ENCODE measurements at regions not wholly inside any gene's neighbourhood (a gene's known extent, or its start where the extent isn't known, plus 50 kb on each side); places are given as distances from the start of the nearest gene placed in this dataset.

GRCh38 chr10:108141064-108141463, 976.6 kb upstream of the SORCS1 start:
- no peak for DNase-seq

DNA sequence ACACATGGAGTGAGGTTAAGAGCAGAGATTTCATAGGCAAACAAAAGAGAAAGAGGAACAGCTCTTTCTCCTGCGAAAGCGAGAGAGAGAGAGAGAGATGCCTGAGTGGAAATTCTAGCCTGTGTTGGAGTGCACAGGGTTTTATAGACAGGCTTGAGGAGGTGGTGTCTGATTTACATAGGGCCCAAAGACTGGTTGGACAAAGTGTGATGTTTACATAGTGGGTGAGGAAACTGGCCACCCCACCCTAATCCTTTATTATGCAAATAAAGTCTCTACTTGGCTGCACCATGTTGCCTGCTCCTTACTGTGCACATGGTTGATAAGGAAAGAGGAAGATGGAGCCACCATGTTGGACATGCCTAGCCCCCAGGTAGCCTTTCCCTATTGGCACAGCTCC, 967.8 kb upstream of the SORCS1 start:
- DNase-seq, result peak; percentile 52

GRCh38 chr10:108130575-108130974, 966.1 kb upstream of the SORCS1 start:
- DNase-seq, result no peak

DNA sequence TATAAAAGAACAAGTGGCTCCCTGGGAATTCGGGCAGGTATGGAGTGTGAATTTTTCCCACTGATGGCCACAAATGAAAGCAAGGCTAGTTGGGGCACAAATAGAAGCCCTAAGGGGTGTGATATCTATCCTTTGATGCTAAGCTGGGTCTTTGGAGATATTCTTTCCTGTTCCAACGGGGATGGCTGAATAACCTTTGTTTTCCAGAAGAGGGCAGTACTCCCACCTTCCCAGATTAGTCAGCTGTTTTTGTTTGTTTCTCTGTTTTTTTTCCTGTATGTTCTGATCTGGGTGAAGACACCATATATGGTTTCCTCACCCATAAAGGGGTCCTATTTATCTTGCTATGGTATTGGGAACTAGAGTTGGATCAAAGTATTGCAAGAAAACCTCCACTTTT, 947.7 kb upstream of the SORCS1 start:
- peak; percentile 18 for DNase-seq

DNA sequence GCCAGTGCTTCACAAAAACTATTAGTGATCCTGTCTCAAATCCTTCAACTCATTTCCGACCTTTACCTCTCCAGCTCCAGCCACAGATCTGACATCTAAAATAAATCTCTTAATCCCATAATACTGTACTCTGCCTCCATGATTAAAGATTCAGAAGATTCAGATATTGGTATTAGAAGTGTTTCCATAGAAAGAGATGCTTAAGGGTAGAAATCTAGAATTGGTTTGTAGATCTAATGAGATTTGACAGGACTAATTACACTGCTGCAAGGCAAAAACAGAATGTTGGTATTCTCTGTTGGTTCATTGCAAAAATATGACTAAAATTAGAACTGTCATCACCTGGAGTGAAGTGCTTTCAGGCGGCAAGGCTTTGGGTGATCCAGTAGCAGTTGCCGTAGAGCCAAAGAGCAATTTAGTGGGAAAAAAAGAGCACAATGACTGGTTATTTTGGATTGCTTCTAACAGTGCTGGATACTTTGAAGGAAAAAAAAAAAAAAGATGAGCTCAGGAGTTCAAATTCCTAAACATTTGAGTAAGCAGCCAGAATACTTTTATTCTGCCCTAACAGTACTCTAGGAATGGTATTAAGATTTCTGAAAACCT, 940.1 kb upstream of the SORCS1 start:
- no peak for DNase-seq

DNA sequence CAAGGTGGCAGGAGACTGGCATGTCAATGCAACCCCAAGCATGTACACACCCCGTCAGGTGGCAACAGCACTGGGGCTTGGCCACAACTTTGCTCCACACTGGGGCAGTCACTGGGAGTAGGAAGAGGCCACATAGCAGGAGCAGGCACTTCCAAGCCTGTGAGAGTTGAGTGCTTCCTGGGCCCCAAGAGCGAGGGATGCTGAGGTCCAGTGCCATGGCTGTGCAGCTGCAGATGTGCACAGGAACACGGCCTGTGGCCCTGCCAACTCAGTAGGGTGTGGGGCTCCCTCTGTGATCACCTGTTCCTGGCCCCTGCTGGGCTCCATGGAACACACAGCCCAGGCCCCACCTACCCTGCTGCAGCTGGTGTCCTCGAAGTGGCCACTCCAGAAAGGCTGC, 932.8 kb upstream of the SORCS1 start:
- DNase-seq, result peak; percentile 5

- DNase-seq, result no peak
Observed at GRCh38 chr10:108095932-108096925, 931.7 kb upstream of the SORCS1 start.

- DNase-seq, result no peak
Observed at GRCh38 chr10:108090476-108091215, 926.1 kb upstream of the SORCS1 start.

DNA sequence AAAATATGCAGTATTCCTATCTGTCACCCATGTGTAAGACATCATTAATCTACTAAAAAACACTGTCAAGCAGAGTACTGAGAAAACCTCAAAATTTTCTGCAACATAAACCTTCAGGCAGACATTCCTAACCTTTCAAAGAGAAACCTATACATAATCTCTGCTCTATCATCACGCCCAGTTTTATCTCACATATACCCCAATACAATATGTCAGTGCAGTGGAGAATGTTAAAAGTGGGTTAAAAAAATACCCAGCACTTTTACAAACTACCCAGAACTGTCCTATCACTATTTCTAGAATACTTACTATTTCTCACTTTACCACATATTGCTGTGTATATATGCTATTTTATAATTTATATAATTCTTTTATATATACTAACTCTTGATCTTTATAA, 922.0 kb upstream of the SORCS1 start:
- DNase-seq, result no peak

GRCh38 chr10:108082596-108082995, 918.1 kb upstream of the SORCS1 start:
- no peak for DNase-seq

GRCh38 chr10:108078263-108078662, 913.8 kb upstream of the SORCS1 start:
- DNase-seq, result no peak

DNA sequence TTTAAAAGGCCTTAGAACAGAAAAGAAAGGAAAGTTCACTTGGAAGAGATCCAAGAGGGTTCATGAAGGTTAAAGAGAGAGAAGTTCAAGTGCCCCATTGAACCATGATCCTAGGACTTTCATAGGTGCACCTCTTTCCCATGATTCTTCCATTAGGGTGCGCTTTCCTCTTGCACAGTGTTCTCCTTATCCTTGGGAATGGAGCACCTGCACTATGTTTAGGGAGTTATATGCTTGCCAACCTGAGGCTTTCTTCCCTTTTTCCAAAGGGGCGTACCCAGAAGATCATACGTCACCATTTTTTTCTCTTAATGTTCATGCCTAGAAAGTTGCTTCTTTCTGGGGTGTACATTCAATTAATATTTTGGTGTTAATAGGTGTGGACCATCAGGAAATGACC, 908.0 kb upstream of the SORCS1 start:
- DNase-seq, result no peak

GRCh38 chr10:108070789-108071188, 906.3 kb upstream of the SORCS1 start:
- DNase-seq, result no peak

DNA sequence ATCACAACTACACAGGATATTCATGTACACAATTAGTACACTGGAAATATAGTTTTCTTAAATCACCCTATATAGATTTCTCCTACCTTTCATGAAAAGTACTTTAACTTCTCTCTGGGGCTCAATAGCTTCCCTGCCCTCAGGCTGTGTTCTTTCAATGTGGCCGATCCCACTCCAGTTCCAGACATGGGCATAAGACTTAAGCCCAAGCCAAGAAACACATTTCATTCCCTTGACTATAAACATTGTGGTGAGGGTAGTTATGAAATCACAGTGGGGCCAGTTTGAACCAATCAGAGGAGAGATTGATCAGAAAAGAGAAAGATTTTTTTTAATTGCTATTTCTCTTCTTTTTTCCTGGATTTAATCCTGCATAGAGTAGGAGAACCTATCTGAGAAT, 904.6 kb upstream of the SORCS1 start:
- no peak for DNase-seq

DNA sequence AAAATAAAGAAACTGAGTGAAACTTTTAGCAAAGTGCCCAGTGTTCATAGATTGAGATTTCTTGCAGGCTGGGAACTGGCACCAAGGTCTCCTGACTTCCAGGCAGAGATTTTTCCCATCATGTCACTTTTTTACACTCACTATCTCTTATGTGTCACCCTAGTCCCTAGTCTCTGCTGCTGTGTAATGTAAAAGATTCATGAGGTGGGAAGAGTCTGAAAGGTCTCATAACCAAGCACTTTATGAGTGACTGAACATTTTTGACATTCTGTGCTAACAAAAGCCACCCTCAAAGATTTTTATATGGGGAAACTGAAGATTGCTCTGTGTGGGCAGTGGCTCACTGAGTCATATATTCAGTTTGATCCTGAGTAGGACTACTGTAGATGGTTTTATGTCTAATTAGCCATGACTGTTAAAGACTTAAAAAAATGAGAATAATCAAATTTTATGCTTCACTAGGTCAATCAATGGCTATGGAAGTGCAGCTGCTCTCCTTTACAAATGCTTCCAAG, 900.3 kb upstream of the SORCS1 start:
- DNase-seq, result no peak

- DNase-seq, result peak; percentile 75
Observed at GRCh38 chr10:108060246-108060645, 895.7 kb upstream of the SORCS1 start.

DNA sequence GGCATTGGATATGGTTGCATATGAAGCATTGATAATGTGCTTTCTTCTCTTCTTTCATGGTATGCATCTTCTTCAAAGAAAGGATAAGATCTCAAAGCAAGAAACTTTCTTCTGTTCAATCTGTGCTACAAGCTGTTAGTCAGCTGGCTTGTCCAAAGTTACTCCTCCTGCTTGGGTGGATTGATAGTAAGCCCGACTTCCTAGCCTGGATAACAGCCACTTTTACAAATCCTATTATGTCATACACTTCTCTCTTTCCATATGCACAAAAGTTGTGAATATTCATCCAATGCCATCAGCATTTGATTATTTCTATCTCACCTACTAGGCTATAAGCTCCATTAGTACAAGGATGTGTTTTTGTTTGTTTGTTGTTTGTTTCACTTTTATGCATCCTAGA, 891.0 kb upstream of the SORCS1 start:
- no peak for DNase-seq

GRCh38 chr10:108052981-108053380, 888.5 kb upstream of the SORCS1 start:
- DNase-seq, result peak; percentile 63

GRCh38 chr10:108051218-108051617, 886.7 kb upstream of the SORCS1 start:
- DNase-seq, result no peak

- DNase-seq, result no peak
Observed at GRCh38 chr10:108050626-108051025, 886.1 kb upstream of the SORCS1 start.

DNA sequence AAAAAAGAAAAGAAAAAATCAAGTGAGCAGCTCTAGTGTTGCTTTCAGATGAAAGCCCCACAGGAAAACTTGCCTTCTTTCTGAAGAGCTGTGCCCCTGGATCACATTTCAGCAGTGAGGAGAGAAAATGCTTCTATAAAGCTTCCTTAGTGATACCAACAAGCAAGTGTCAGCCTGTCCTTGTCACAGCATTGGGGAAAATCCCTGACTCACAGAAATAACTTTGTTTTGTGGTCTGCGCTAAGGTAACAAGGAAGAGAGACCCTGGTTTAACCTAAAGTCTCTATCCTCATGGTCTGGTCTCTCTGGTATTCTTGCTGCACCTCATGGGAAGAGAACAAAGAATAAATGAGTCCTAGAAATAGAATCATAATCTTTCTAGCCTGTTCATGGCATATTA, 885.2 kb upstream of the SORCS1 start:
- DNase-seq, result no peak

DNA sequence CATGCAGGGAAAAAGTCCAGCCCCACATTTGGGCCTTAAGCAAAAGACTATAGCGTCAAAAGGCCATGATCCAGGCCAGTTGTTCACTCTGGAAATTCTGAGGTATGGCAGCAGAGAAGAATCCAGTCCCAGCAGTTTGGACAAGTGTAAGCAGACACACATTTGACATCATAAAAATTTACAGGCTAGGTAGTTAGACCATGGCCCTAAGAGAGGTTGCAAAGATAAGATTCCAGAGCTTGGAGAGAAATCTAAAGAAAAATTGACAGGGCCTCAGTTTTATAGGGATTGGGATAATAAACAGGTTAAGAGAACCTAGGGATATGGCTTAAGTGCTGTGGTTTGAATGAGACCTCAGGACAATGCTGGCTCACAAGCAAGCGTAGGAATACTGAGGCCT, 884.4 kb upstream of the SORCS1 start:
- no peak for DNase-seq

- peak; percentile 46 for DNase-seq
Observed at GRCh38 chr10:108039821-108040584, 875.5 kb upstream of the SORCS1 start.

All from NCI-H69 (cell line).